Sigmoid colon (tissue), 4 donors: ENCODE measurements at regions not wholly inside any gene's neighbourhood (a gene's known extent, or its start where the extent isn't known, plus 50 kb on each side); places are given as distances from the start of the nearest gene placed in this dataset.

ENCODE experiments used
- CTCF ChIP-seq, 4 experiments: fragments of 450-650 bp in 3 of 4; fragments of 200-600 bp in 1 of 4; IDR thresholded peaks; one replicate each; pipeline ENCODE4 v1.5.1; 2016 to 2019; ENCODE audit warnings: antibody characterized with exemption in 4 of 4, mild to moderate bottlenecking in 3 of 4, moderate library complexity in 2 of 4
- POLR2A ChIP-seq, 2 donors: fragments of 450-650 bp; IDR thresholded peaks; one replicate each; pipeline ENCODE4 v1.6.1; 2016; ENCODE audit warnings: antibody characterized with exemption in 2 of 2, mild to moderate bottlenecking in 2 of 2, moderate library complexity in 2 of 2
- POLR2AphosphoS5 ChIP-seq, 4 donors: sonication (generic); formaldehyde crosslinking; IDR thresholded peaks; one replicate each; pipeline ENCODE4 v1.6.1; 2017; ENCODE audit warnings: antibody characterized with exemption in 4 of 4

GRCh38 chr1:101448018-101448417 is 211.2 kb downstream of the S1PR1 start:
- no peak for TF ChIP-seq CTCF (IDR thresholded peaks at IDR 0.05)
- TF ChIP-seq POLR2AphosphoS5 (IDR thresholded peaks at IDR 0.05) = no peak
- no peak for TF ChIP-seq POLR2A (IDR thresholded peaks at IDR 0.05)
